Neural cell (in vitro differentiated cells): ENCODE measurements at regions not wholly inside any gene's neighbourhood (a gene's known extent, or its start where the extent isn't known, plus 50 kb on each side); places are given as distances from the start of the nearest gene placed in this dataset.

Experiments
- H2AFZ ChIP-seq: fragments of 200-600, 300-800 bp; sonication (generic), shearing (Covaris generic); 2 replicates; pipeline ENCODE4 v1.6.0; 2014; ENCODE audit warnings: low read depth, mild to moderate bottlenecking, antibody characterized with exemption, low read length, moderate library complexity
- H3F3A ChIP-seq: fragments of 200-600 bp; shearing (Covaris generic); 2 replicates; pipeline ENCODE4 v1.6.1; 2016; ENCODE audit warnings: mild to moderate bottlenecking, moderate library complexity, mixed read lengths, antibody characterized with exemption, low read length; ENCODE audit not compliant: insufficient read depth, poor library complexity, severe bottlenecking
- H3K27ac ChIP-seq: fragments of 200-600, 300-800 bp; sonication (generic), shearing (Covaris generic); 2 replicates; pipeline ENCODE4 v1.5.1; 2014; ENCODE audit warnings: mild to moderate bottlenecking, low read length, moderate library complexity
- H3K27me3 ChIP-seq: fragments of 300-800, 200-600 bp; sonication (generic), shearing (Covaris generic); 2 replicates; pipeline ENCODE4 v1.6.0; 2014; ENCODE audit warnings: mild to moderate bottlenecking, low read depth, low read length, moderate library complexity; ENCODE audit not compliant: insufficient read depth
- H3K36me3 ChIP-seq: fragments of 300-800, 200-600 bp; sonication (generic), shearing (Covaris generic); 2 replicates; pipeline ENCODE4 v1.5.1; 2014; ENCODE audit warnings: mild to moderate bottlenecking, antibody characterized with exemption, low read length, moderate library complexity; ENCODE audit not compliant: insufficient read depth
- H3K4me2 ChIP-seq: fragments of 300-800, 200-600 bp; sonication (generic), shearing (Covaris generic); 2 replicates; pipeline ENCODE4 v1.6.0; 2014; ENCODE audit warnings: mild to moderate bottlenecking, low read length
- H3K4me3 ChIP-seq: fragments of 300-800, 200-600 bp; sonication (generic), shearing (Covaris generic); 2 replicates; pipeline ENCODE4 v1.5.1; 2014; ENCODE audit warnings: mild to moderate bottlenecking, low read length, moderate library complexity
- H3K79me2 ChIP-seq: fragments of 200-600 bp; shearing (Covaris generic); replicated peaks from 2 replicates; pipeline ENCODE4 v1.6.0; 2014; ENCODE audit warnings: mild to moderate bottlenecking, low read length, moderate library complexity; ENCODE audit not compliant: insufficient read depth
- H3K9ac ChIP-seq: fragments of 300-800, 200-600 bp; sonication (generic), shearing (Covaris generic); 2 replicates; pipeline ENCODE4 v1.6.1; 2016; ENCODE audit warnings: mild to moderate bottlenecking, low read length, mixed read lengths
- H3K9me2 ChIP-seq: fragments of 200-600 bp; shearing (Covaris generic); 2 replicates; pipeline ENCODE4 v1.6.1; 2016; ENCODE audit warnings: mild to moderate bottlenecking, low read length, mixed read lengths; ENCODE audit not compliant: insufficient read depth
- H3K9me3 ChIP-seq: fragments of 200-600, 300-800 bp; sonication (generic), shearing (Covaris generic); 2 replicates; pipeline ENCODE4 v1.6.1; 2016; ENCODE audit warnings: mild to moderate bottlenecking, mixed run types, low read length, moderate library complexity, mixed read lengths
- H4K20me1 ChIP-seq: fragments of 200-600 bp; shearing (Covaris generic); 2 replicates; pipeline ENCODE4 v1.6.1; 2016; ENCODE audit warnings: mild to moderate bottlenecking, mixed run types; ENCODE audit not compliant: insufficient read depth
- CTCF ChIP-seq: fragments of 450-650 bp; IDR thresholded peaks from 2 replicates; pipeline ENCODE4 v1.5.1; 2014; ENCODE audit warnings: antibody characterized with exemption, mild to moderate bottlenecking, moderate library complexity; ENCODE audit not compliant: poor library complexity, severe bottlenecking
- EP300 ChIP-seq: fragments of 450-650 bp; conservative IDR thresholded peaks from 2 replicates; pipeline ENCODE4 v1.6.1; 2014; ENCODE audit warnings: antibody characterized with exemption, mild to moderate bottlenecking, moderate library complexity; ENCODE audit not compliant: poor library complexity, severe bottlenecking
- EZH2 ChIP-seq: fragments of 200-600, 300-800 bp; shearing (Covaris generic), sonication (generic); IDR thresholded peaks from 2 replicates; pipeline ENCODE4 v1.6.1; 2014; ENCODE audit warnings: antibody characterized with exemption, low read length, borderline replicate concordance, mild to moderate bottlenecking; ENCODE audit not compliant: insufficient read depth, poor library complexity, severe bottlenecking
- MXI1 ChIP-seq: fragments of 450-650 bp; conservative IDR thresholded peaks from 2 replicates; pipeline ENCODE4 v1.6.1; 2014; ENCODE audit warnings: antibody characterized with exemption, mild to moderate bottlenecking; ENCODE audit not compliant: poor library complexity, severe bottlenecking
- POLR2AphosphoS5 ChIP-seq: IDR thresholded peaks from 2 replicates; pipeline ENCODE4 v1.6.1; 2012
- RAD21 ChIP-seq: fragments of 450-650 bp; conservative IDR thresholded peaks from 2 replicates; pipeline ENCODE4 v1.6.1; 2014; ENCODE audit warnings: antibody characterized with exemption, mild to moderate bottlenecking, moderate library complexity
- SMC3 ChIP-seq: fragments of 450-650 bp; conservative IDR thresholded peaks from 2 replicates; pipeline ENCODE4 v1.6.1; 2014; ENCODE audit warnings: antibody characterized with exemption, mild to moderate bottlenecking, moderate library complexity; ENCODE audit not compliant: poor library complexity
- TAF1 ChIP-seq: IDR thresholded peaks from 2 replicates; pipeline ENCODE4 v1.6.1; 2012; ENCODE audit warnings: low read depth
- TF ChIP-seq, protein P1 (sequence below): IDR thresholded peaks from 2 replicates; pipeline ENCODE4 v1.6.1; 2012; ENCODE audit warnings: borderline replicate concordance

- Histone ChIP-seq H3K9me3 (no peaks in the 10 kb centered on the region), H3F3A (no peaks in the 10 kb centered on the region), H3K4me3 (no peak overlapping the region), H3K79me2 (no peaks in the 10 kb centered on the region), H4K20me1 (no peaks in the 10 kb centered on the region), H3K27ac (no peak overlapping the region), H3K9me2 (no peaks in the 10 kb centered on the region), H3K4me2 (no peak overlapping the region), H3K9ac (no peak overlapping the region), H2AFZ (no peak overlapping the region), H3K27me3 (no peaks in the 10 kb centered on the region), H3K36me3 (no peaks in the 10 kb centered on the region)
- TF ChIP-seq TAF1 = no peak
- no peak for TF ChIP-seq CTCF
- TF ChIP-seq EP300 = no peak
- TF ChIP-seq, protein P1, sequence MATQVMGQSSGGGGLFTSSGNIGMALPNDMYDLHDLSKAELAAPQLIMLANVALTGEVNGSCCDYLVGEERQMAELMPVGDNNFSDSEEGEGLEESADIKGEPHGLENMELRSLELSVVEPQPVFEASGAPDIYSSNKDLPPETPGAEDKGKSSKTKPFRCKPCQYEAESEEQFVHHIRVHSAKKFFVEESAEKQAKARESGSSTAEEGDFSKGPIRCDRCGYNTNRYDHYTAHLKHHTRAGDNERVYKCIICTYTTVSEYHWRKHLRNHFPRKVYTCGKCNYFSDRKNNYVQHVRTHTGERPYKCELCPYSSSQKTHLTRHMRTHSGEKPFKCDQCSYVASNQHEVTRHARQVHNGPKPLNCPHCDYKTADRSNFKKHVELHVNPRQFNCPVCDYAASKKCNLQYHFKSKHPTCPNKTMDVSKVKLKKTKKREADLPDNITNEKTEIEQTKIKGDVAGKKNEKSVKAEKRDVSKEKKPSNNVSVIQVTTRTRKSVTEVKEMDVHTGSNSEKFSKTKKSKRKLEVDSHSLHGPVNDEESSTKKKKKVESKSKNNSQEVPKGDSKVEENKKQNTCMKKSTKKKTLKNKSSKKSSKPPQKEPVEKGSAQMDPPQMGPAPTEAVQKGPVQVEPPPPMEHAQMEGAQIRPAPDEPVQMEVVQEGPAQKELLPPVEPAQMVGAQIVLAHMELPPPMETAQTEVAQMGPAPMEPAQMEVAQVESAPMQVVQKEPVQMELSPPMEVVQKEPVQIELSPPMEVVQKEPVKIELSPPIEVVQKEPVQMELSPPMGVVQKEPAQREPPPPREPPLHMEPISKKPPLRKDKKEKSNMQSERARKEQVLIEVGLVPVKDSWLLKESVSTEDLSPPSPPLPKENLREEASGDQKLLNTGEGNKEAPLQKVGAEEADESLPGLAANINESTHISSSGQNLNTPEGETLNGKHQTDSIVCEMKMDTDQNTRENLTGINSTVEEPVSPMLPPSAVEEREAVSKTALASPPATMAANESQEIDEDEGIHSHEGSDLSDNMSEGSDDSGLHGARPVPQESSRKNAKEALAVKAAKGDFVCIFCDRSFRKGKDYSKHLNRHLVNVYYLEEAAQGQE = no peak
- TF ChIP-seq MXI1 = no peak
- no peak for TF ChIP-seq SMC3
- no peak for TF ChIP-seq EZH2
- no peak for TF ChIP-seq POLR2AphosphoS5
- no peak for TF ChIP-seq RAD21
These were observed 201.7 kb upstream of the PSMD7 start for GRCh38 chr16:74094962-74095361.

DNA sequence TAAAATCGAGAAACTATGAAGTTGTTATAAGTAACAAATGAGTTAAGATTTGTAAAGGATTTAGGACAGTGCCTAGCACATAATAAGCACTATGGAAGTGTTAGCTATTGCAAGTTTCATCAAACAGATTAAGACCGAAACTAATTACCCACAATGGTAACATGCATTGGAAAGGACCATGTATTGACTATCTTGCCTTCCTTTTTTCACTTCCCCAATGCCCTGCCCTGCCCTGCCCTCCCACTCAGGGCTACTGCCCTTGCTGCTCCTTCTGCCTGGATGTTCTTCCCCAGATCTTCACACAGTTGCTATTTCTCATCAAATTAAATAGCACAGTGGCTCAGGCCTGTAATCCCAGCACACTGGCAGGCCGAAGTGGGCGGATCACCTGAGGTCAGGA is 202.1 kb upstream of the PSMD7 start:
- Histone ChIP-seq H3K79me2 (no peaks in the 10 kb centered on the region), H3K9me2 (no peaks in the 10 kb centered on the region), H2AFZ (no peak overlapping the region), H4K20me1 (no peaks in the 10 kb centered on the region), H3K9me3 (no peaks in the 10 kb centered on the region), H3K4me2 (no peak overlapping the region), H3K36me3 (no peaks in the 10 kb centered on the region), H3K27ac (no peak overlapping the region), H3K27me3 (no peaks in the 10 kb centered on the region), H3K9ac (no peak overlapping the region), H3K4me3 (no peak overlapping the region), H3F3A (no peaks in the 10 kb centered on the region)
- TF ChIP-seq TAF1 = no peak
- TF ChIP-seq, protein P1 = no peak
